Transverse colon (tissue), 4 donors: ENCODE measurements at regions not wholly inside any gene's neighbourhood (a gene's known extent, or its start where the extent isn't known, plus 50 kb on each side); places are given as distances from the start of the nearest gene placed in this dataset.

Experiments
- DNase-seq: peaks from one replicate; pipeline ENCODE4 v3.0.0-alpha.2; 2019
- H3K27ac ChIP-seq, 4 donors: fragments of 200-600 bp; sonication (generic); 2 replicates each; pipeline ENCODE4 v1.5.1; 2016 to 2018; ENCODE audit warnings: inconsistent platforms in 4 of 4
- H3K27me3 ChIP-seq: fragments of 200-600 bp; sonication (generic); 2 replicates; pipeline ENCODE4 v1.5.1; 2017; ENCODE audit warnings: inconsistent platforms
- H3K36me3 ChIP-seq, 4 donors: fragments of 200-600 bp; sonication (generic); 2 replicates each; pipeline ENCODE4 v1.5.1; 2017 to 2019; ENCODE audit warnings: inconsistent platforms in 4 of 4
- H3K4me1 ChIP-seq, 4 donors: fragments of 200-600 bp; sonication (generic); 2 replicates each; pipeline ENCODE4 v1.5.1; 2017 to 2020; ENCODE audit warnings: inconsistent platforms in 4 of 4
- H3K4me3 ChIP-seq, 4 donors: fragments of 200-600 bp; sonication (generic); 1 replicate in 1 of 4; 2 replicates in 3 of 4; pipeline versions ENCODE4 v1.5.1 to v1.6.1; 2017 to 2019; ENCODE audit warnings: inconsistent platforms in 4 of 4
- H3K9me3 ChIP-seq, 2 donors: fragments of 200-600 bp; sonication (generic); 2 replicates each; pipeline ENCODE4 v1.5.1; 2017 to 2019; ENCODE audit warnings: inconsistent platforms in 2 of 2
- EP300 ChIP-seq: sonication (generic); formaldehyde crosslinking; IDR thresholded peaks from one replicate; pipeline ENCODE4 v1.6.1; 2017; ENCODE audit warnings: antibody characterized with exemption, low read depth
- POLR2A ChIP-seq: fragments of 450-650 bp; IDR thresholded peaks from one replicate; pipeline ENCODE4 v1.6.1; 2016; ENCODE audit warnings: antibody characterized with exemption, mild to moderate bottlenecking, moderate library complexity
- POLR2AphosphoS5 ChIP-seq, 3 donors: sonication (generic); formaldehyde crosslinking; IDR thresholded peaks; one replicate each; pipeline ENCODE4 v1.6.1; 2016; ENCODE audit warnings: antibody characterized with exemption in 3 of 3
- WGBS, 2 donors: methylation state at CpG; one replicate each; pipeline ENCODE4 v1.1.5; 2018; ENCODE audit warnings: low coverage in 1 of 2; 5-methylcytosine and 5-hydroxymethylcytosine counted together
- in situ Hi-C, 4 donors: fragments of 200-750 bp; cut with MboI; loops; one replicate each; pipeline versions ENCODE4 v1.15.0 to v1.15.1; 2017; ENCODE audit warnings: low sequenced_read_pairs in 3 of 4, low pct_ligation_motif_present in 1 of 4, low pct_unique_long_range_greater_than_20kb in 1 of 4
- intact Hi-C: fragments of 100-400 bp; cut with DNase I; formaldehyde crosslinking; loops from one replicate; pipeline ENCODE4 v1.15.1; 2023; ENCODE audit warnings: low total_unique reads
- TF ChIP-seq, protein P1 (sequence below), 5 experiments: fragments of 200-600 bp in 3 of 5; fragments of 450-650 bp in 2 of 5; sonication (generic) in 3 of 5; IDR thresholded peaks; 1 replicate in 2 of 5; 2 replicates in 3 of 5; pipeline ENCODE4 v1.5.1; 2016 to 2017; ENCODE audit warnings: antibody characterized with exemption in 5 of 5, inconsistent platforms in 3 of 5, mild to moderate bottlenecking in 2 of 5, moderate library complexity in 1 of 5

DNA sequence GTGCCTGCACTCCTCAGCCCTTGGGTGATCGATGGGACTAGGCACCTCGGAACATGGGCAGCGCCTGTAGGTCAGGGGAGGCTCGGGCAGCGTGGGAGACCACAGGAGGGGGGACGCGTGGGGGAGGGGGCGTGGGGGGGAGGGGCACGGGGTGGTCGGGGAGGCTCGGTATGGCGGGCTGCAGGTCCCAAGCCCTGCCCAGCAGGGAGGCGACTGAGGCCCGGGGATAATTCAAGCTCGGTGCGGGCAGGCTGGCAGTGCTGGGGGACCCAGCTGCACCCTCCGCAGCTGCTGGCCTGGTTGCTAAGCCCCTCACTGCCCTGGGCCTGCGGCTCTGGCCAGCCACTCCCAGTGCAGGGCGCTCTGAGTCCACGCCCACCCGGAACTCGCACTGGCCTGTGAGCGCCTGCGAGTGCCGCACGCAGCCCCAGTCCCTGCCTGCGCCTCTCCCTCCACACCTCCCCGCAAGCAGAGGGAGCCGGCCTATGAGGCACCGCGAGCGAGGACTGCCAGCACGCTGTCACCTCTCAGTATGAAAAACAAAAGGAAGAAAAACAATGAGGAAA is 1698.3 kb upstream of the RAG2 start:
- DNase-seq = no peak
- intact Hi-C loops = no loop called here
- TF ChIP-seq EP300 (no peak), POLR2AphosphoS5 (IDR thresholded peaks at IDR 0.05) (no peak), POLR2A (no peak)
- TF ChIP-seq, protein P1, sequence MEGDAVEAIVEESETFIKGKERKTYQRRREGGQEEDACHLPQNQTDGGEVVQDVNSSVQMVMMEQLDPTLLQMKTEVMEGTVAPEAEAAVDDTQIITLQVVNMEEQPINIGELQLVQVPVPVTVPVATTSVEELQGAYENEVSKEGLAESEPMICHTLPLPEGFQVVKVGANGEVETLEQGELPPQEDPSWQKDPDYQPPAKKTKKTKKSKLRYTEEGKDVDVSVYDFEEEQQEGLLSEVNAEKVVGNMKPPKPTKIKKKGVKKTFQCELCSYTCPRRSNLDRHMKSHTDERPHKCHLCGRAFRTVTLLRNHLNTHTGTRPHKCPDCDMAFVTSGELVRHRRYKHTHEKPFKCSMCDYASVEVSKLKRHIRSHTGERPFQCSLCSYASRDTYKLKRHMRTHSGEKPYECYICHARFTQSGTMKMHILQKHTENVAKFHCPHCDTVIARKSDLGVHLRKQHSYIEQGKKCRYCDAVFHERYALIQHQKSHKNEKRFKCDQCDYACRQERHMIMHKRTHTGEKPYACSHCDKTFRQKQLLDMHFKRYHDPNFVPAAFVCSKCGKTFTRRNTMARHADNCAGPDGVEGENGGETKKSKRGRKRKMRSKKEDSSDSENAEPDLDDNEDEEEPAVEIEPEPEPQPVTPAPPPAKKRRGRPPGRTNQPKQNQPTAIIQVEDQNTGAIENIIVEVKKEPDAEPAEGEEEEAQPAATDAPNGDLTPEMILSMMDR (IDR thresholded peaks at IDR 0.05) = no peak
- Histone ChIP-seq H3K27ac (no peak overlapping the region), H3K9me3 (no peaks in the 10 kb centered on the region), H3K27me3 (no peaks in the 10 kb centered on the region), H3K36me3 (no peaks in the 10 kb centered on the region), H3K4me3 (no peak overlapping the region), H3K4me1 (no peaks in the 10 kb centered on the region)
- in situ Hi-C loops = no loop called here
- 92% methylated on average over 31 of the region's 33 CpGs; no CpG with 5 or more reads in 1 of the 2 donors for WGBS, 2 donors

DNA sequence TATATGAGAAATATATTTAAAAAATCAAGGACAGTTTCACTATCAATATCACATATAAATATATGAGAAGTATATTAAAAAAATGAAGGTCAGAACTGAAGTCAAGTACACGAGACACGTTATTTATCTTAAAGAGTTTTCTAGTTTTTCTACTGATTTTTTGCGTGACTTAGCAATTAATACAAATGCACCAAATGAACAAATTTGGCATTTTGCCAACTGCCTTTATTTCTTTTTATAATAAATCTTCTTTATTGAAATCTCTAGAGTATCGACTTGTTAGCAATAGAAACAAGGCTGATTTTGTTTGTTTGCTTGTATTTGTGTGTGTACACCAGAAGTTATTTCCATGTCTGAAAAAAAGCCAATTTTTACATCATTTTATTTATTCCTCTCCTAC is 1684.7 kb upstream of the RAG2 start:
- Histone ChIP-seq H3K4me1 (peaks cover 0 to 3% (median 0%) of the 10 kb centered on the region in 4 donors), H3K36me3 (no peaks in the 10 kb centered on the region), H3K27ac (no peak overlapping the region), H3K27me3 (no peaks in the 10 kb centered on the region), H3K4me3 (no peak overlapping the region), H3K9me3 (no peaks in the 10 kb centered on the region)
- DNase-seq = no peak
- intact Hi-C loops (no loop called here), in situ Hi-C loops (no loop called here)
- TF ChIP-seq, protein P1 (IDR thresholded peaks at IDR 0.05) = no peak
- TF ChIP-seq POLR2A = no peak
- 84 to 87% methylated on average over 4 of the region's 4 CpGs for WGBS, 2 donors

DNA sequence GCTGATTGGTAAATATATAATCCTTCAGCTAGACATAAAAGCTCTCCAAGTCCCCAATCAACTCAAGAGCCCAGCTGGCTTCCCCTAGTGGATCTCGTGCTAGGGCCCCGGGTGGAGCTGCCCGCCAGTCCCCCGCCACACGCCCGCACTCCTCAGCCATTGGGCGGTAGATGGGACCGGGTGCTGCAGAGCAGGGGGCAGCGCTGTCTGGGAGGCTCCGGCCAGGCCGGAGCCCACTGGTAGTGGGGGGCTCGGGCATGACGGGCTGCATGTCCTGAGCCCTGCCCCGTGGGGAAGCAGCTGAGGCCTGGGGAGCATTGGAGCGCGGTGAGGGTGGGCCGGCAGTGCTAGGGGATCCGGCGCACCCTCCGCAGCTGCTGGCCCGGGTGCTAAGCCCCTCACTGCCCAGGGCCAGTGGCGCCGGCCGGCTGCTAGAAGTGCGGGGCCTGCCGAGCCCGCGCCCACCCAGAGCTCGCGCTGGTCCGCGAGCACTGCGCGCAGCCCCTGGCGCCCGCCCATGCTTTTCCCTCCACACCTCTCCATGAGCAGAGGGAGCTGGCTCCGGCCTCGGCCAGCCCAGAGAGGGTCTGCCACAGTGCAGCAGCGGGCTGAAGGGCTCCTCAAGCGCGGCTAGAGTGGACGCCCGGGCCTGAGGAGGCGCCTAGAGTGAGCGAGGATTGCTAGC is 1680.6 kb upstream of the RAG2 start:
- intact Hi-C loops (no loop called here), in situ Hi-C loops (no loop called here)
- Histone ChIP-seq H3K9me3 (no peaks in the 10 kb centered on the region), H3K36me3 (no peaks in the 10 kb centered on the region), H3K27me3 (no peaks in the 10 kb centered on the region), H3K4me3 (no peak overlapping the region), H3K27ac (no peak overlapping the region), H3K4me1 (peaks cover 0 to 3% (median 0%) of the 10 kb centered on the region in 4 donors)
- no peak for TF ChIP-seq POLR2A
- TF ChIP-seq POLR2AphosphoS5 (IDR thresholded peaks at IDR 0.05) = no peak
- TF ChIP-seq, protein P1 (IDR thresholded peaks at IDR 0.05) = no peak
- no peak for TF ChIP-seq EP300
- 92 to 97% methylated on average over 7 to 33 of the region's 45 CpGs for WGBS, 2 donors
- DNase-seq = no peak

DNA sequence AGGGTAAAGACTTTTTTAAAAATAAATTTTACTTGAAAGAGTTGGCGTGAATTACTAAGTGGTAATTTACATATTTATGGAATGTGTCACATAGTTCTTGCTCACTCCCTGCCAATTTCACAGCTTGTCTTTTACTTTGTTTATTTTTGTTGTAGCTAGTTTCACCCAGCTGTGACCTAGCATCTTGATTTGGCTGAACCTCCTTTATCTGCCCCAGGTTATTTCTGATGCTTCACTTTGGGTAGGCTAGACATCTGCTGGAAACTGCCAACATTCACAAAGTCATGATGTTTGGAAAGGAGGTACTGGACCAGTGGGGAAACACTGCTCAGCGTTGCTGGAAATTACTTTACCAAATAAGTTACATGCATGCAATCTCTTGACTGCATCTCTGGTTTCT is 1676.0 kb upstream of the RAG2 start:
- WGBS, 2 donors = 54 to 73% methylated on average over 2 of the region's 2 CpGs

More for the DNA sequence above, 1676.0 kb upstream of the RAG2 start:
- Histone ChIP-seq H3K4me1 (no peaks in the 10 kb centered on the region), H3K4me3 (no peak overlapping the region), H3K9me3 (no peaks in the 10 kb centered on the region), H3K36me3 (no peaks in the 10 kb centered on the region), H3K27ac (no peak overlapping the region), H3K27me3 (no peaks in the 10 kb centered on the region)
- TF ChIP-seq POLR2A (no peak), POLR2AphosphoS5 (IDR thresholded peaks at IDR 0.05) (no peak), EP300 (no peak)
- TF ChIP-seq, protein P1 (IDR thresholded peaks at IDR 0.05) = no peak
- no peak for DNase-seq
- in situ Hi-C loops (no loop called here), intact Hi-C loops (no loop called here)
